HAP-1 (cell line): ENCODE measurements at regions not wholly inside any gene's neighbourhood (a gene's known extent, or its start where the extent isn't known, plus 50 kb on each side); places are given as distances from the start of the nearest gene placed in this dataset.

Experiments used
- DNase-seq, 2 experiments: peaks; one replicate each; pipeline ENCODE4 v3.0.0-alpha.2; 2016 to 2020; ENCODE audit warnings: low spot score in 2 of 2
- H3K27me3 ChIP-seq: fragments of 250-450 bp; sonication (Bioruptor Pico); 2 replicates; pipeline ENCODE4 v1.5.1; 2020; ENCODE audit warnings: low read depth, mild to moderate bottlenecking, moderate library complexity
- H3K36me3 ChIP-seq: fragments of 250-450 bp; sonication (Bioruptor Pico); replicated peaks from 2 replicates; pipeline ENCODE4 v1.5.1; 2020; ENCODE audit warnings: mild to moderate bottlenecking
- H3K4me1 ChIP-seq: fragments of 250-450 bp; sonication (Bioruptor Pico); 2 replicates; pipeline ENCODE4 v1.5.1; 2020; ENCODE audit warnings: mild to moderate bottlenecking
- H3K4me3 ChIP-seq: fragments of 250-450 bp; sonication (Bioruptor Pico); 2 replicates; pipeline ENCODE4 v1.5.1; 2020; ENCODE audit warnings: mild to moderate bottlenecking, moderate library complexity
- H3K9me3 ChIP-seq: fragments of 250-450 bp; sonication (Bioruptor Pico); 2 replicates; pipeline ENCODE4 v1.5.1; 2020; ENCODE audit warnings: mild to moderate bottlenecking, moderate library complexity
- in situ Hi-C: fragments of 300-500 bp; cut with MboI; formaldehyde crosslinking; loops from 3 replicates; pipeline ENCODE4 v1.14.3; 2020; ENCODE audit warnings: low sequenced_read_pairs, inconsistent platforms, mixed read lengths

DNA sequence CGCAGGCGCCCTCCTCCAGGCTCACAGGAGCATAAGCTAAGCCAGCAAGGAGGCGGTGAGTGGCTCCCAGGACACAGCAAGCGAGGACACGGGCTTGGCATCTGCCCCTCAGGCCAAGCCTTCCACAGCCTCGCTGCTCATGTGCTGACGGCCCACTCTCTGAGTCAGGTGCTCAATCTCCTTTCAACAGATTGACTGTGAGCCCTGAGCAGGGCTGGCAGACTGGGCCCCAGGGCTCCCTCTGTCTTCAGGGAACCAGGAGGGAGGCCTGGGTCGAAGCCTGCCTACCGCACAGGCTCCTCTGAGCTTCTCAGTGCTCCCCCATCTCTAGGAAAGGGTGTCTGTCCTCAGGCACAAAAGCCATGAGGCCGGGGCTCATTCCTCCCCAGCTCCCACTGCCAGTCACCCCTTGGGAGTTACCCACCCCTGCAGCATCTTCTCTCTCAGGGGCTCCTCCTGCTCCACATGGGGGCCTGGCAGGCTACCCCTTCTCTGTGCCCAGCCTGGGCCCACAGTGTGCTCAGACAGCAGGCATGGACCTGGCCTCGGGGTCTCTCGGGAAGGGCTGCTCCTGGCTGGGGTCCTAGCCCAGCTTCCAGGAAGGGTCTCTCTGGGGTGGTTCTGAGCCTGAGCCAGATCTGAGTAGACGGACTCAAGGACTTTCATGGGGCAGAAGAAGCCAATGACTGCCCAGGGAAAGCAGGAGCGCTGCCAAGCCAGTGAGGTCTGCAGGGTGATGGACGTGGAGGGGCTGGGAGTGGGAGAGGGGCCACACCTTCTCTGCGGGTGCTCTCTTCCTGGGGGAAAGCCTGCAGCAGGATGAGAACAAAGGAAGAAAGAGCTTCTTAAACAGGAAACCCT, 138.0 kb upstream of the GPC1 start:
- H3K4me1 ChIP-seq, result peaks cover 3% of the 10 kb centered on the region
- H3K27me3 ChIP-seq, result no peaks in the 10 kb centered on the region
- in situ Hi-C loops, result no loop called here
- H3K36me3 ChIP-seq, result no peaks in the 10 kb centered on the region
- H3K4me3 ChIP-seq, result no peak overlapping the region
- no peak for DNase-seq
- H3K9me3 ChIP-seq, result no peaks in the 10 kb centered on the region

DNA sequence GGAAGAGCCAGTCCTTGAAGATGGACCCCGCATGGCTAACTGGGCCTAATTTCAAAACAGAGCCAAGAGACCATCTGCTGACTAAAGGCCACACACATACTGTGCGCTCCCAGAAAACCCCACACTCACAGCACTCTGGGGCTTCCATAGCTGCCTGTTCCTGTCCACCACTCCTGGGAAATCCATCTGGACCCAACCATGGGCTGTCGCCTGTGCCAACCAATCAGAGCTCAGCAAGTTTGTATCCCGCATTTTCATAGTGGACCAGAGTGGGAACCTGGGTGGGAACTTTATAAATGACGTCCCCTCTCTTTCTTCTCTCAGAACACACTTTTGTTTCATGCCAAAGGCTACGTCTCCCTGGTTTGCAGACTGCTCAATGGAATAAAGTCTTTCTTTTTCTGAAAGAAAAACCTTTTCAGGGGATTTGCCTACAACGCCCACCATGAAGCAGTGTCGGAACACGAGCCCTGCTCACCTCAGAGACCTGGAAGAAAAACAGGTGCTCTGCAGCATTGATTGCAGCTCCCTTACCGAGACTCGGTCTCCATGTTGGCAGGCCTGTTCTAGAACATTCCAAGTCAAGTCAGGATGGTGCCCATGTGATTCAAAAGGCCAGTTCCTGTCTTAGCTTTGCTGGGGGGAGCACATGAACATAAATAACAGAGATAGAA, 137.2 kb upstream of the GPC1 start:
- H3K27me3 ChIP-seq, result no peaks in the 10 kb centered on the region
- no peaks in the 10 kb centered on the region for H3K9me3 ChIP-seq
- no peak overlapping the region for H3K4me3 ChIP-seq
- no peaks in the 10 kb centered on the region for H3K36me3 ChIP-seq
- DNase-seq, result no peak
- H3K4me1 ChIP-seq, result no peaks in the 10 kb centered on the region; the same call in 1 of the 2 replicates
- in situ Hi-C loops, result no loop called here

DNA sequence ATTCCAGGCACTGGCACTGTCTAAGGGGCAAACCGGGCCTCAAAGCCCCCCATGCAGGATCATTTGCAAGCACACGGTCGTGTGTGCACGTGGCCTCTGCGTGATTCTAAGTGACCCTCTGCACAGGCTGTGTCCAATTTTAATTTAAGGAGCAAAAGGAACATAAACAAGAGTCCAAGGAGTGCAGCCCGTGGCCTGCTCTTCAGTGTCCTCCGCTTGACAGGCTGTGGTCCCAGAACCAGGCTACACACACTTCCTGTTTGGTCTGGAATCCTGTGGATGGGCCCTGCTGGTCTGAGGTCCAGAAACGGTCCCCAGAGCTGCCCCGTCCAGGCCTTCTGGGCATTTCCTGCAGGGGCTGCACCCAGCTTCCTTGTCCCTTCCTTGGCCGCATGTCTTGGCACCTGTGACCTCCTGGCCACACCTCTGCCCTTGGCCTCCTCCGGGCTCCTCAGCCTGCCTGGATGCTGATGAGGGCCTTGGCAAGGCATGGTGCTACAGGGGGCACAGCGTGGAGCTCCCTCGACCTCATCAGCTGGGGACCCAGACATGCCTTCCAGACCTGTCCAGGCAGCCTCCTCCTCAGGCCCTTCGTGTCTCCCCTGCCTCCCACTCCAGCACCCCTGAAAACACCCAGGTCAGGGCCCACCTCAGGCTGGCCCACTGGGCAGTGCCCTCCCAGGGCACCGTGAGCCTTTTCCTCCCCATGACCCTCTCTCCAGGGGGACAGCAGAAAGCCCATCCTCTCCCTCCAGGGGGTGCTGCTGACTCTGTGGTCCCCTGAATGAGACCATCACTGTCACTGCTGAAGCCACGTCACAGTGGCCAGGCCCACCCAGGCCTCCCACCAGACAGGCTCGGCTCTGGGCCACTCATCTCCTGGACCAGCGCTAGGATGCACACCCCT, 136.4 kb upstream of the GPC1 start:
- no peak overlapping the region for H3K4me3 ChIP-seq
- no peaks in the 10 kb centered on the region for H3K27me3 ChIP-seq
- in situ Hi-C loops, result no loop called here
- H3K4me1 ChIP-seq, result no peaks in the 10 kb centered on the region; the same call in 1 of the 2 replicates
- H3K36me3 ChIP-seq, result no peaks in the 10 kb centered on the region
- H3K9me3 ChIP-seq, result no peaks in the 10 kb centered on the region
- no peak for DNase-seq

DNA sequence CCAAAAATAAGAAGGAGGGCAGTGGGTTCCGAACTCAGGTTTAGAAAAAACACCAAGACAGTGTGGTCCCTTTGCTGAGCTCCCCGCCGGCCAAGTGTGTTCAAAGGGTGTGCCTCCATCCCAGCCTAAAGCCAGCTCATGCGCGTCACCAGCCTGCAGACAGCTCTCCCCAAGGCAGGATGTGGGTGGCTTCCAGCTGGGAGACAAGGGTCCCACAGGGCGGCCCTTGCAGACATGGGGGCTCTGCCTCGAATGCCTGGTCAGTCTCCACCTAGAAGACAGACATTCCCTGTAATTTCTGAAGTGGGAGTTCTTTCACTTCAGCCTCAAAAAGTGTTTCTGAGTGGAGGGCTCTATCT, 135.8 kb upstream of the GPC1 start:
- in situ Hi-C loops, result no loop called here
- Histone ChIP-seq H3K27me3 (no peaks in the 10 kb centered on the region), H3K4me1 (no peaks in the 10 kb centered on the region; the same call in 1 of the 2 replicates), H3K36me3 (no peaks in the 10 kb centered on the region), H3K4me3 (no peak overlapping the region), H3K9me3 (no peaks in the 10 kb centered on the region)
- no peak for DNase-seq

DNA sequence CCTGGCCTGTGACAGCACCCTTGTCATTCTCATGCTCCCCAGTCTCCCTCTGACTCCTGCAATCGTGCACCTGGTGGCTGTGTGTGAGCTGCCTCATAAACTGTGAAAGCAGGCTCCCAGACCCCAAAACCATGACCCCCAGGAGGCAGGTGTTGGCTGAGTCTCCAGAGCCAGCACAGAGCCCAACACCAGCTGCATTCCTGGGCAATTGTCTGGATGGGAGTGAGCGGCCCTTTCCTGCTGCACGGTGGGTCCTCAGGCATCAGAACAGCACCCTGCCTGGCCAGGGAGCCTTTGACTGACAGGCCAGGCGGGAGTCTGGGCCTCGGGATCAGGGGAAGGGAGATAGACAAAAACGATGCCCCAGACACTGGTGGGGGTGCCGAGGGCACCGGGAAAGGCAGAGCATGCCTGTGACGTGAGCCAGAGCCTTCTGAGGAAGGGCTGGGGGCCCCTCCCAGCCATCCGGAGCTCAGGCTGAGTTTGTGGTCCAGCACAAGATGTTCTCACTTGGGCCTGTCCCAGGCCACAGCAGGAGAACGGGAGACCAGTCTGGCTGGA, 135.1 kb upstream of the GPC1 start:
- Histone ChIP-seq H3K36me3 (no peaks in the 10 kb centered on the region), H3K27me3 (no peaks in the 10 kb centered on the region), H3K4me3 (no peak overlapping the region), H3K4me1 (no peaks in the 10 kb centered on the region; the same call in 1 of the 2 replicates), H3K9me3 (no peaks in the 10 kb centered on the region)
- in situ Hi-C loops, result no loop called here
- DNase-seq, result no peak

DNA sequence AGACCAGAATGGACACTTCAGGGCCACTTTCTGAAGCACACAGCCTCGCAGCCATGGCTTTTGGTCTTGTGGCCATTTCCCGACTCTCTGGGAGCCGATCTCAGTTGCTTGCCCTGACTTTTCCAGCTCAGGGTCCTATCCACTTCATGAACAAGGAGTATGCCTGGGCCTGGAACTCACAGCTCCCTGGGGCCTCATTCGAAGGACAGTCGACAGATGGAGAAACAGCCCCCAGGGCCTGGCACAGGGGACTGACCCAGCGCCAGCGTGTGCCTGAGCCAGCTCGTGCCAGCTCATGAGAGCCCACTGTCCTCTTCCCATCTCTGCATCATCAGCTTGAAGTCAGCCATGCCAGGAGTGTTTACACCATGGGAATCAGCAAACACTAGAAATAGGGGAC, 134.6 kb upstream of the GPC1 start:
- in situ Hi-C loops, result no loop called here
- no peaks in the 10 kb centered on the region for H3K27me3 ChIP-seq
- no peaks in the 10 kb centered on the region for H3K9me3 ChIP-seq
- DNase-seq, result no peak
- no peak overlapping the region for H3K4me3 ChIP-seq
- no peaks in the 10 kb centered on the region for H3K36me3 ChIP-seq
- no peaks in the 10 kb centered on the region; the same call in 1 of the 2 replicates for H3K4me1 ChIP-seq

DNA sequence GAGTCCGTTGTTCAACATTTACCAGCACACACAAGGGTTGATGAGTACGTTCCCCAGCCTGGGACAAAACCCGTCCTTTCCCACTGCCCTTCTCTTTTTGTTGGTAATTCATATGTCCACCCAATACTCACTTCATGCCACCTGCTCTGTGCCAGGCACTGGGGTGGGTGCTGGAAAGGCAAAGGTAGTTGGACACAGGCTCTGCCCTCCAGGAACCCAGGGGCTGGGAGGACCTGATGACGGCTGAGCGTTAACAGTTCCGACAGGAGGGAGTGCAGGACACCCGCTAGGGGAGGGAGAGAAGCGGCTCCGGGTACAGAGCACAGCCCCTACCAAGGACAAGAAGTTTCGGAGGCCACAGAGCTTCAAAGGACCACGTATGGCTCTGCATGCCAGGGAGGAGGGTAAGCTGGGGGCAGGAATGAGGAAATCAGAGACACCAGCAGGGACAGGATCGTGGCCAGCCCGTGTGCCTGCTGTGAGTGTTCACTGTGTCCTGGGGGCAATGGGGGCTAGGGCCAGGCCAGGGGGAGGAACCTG, 134.1 kb upstream of the GPC1 start:
- H3K36me3 ChIP-seq, result no peaks in the 10 kb centered on the region
- in situ Hi-C loops, result no loop called here
- no peak overlapping the region for H3K4me3 ChIP-seq
- no peak for DNase-seq
- no peaks in the 10 kb centered on the region; the same call in 1 of the 2 replicates for H3K4me1 ChIP-seq
- H3K27me3 ChIP-seq, result no peaks in the 10 kb centered on the region
- H3K9me3 ChIP-seq, result no peaks in the 10 kb centered on the region

DNA sequence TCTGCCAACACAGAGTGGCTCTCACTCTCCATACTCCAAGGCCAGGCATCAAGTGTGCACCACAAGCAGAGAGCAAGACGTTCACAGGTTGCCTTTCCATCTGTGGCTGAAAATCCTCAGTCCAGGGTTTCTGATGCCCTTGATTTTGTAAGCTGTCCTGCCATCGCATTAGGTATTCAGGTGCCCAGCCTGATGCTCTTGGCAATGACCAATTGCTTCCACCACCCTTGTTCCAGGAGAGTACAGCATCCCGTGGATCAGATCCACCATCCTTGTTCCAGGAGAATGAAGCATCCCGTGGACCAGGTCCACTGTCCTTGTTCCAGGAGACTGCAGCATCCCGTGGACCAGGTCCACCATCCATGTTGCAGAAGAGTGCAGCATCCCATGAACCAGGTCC, 133.4 kb upstream of the GPC1 start:
- DNase-seq, result no peak
- no peaks in the 10 kb centered on the region for H3K27me3 ChIP-seq
- no peaks in the 10 kb centered on the region for H3K36me3 ChIP-seq
- H3K9me3 ChIP-seq, result no peaks in the 10 kb centered on the region
- no peaks in the 10 kb centered on the region for H3K4me1 ChIP-seq
- in situ Hi-C loops, result no loop called here
- H3K4me3 ChIP-seq, result no peak overlapping the region

DNA sequence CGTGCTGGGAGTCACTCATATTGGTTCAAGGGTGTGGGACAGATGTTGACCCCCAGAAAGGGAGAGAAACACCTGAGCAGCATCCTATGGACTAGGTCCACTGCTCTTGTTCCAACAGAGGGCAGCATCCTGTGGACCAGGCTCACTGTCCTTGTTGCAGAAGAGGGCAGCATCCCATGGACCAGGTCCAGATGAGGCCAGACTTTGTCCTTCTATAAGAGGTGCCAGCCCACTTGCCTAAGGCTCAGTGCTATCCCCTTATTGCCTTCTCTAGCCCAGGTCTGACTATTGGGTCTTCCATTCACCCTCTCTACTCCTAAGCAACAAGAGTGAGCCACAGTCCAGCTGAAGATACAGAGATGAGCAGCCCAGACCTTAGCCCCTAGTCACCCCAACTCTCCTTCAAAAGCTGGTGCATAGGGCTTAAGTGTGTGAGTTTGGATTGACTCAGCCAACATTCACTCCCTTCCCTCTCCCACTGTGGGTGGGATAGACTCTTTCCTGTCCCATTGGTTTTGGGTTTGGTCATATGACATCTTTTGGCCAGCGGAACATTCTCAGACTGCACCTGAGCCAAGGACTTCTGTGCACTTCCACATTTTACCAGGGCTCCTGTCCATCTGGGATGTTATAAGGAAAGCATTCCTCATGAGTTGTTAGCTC, 132.4 kb upstream of the GPC1 start:
- H3K9me3 ChIP-seq, result no peaks in the 10 kb centered on the region
- H3K4me3 ChIP-seq, result no peak overlapping the region
- no peaks in the 10 kb centered on the region for H3K4me1 ChIP-seq
- in situ Hi-C loops, result no loop called here
- no peak for DNase-seq
- no peaks in the 10 kb centered on the region for H3K36me3 ChIP-seq
- no peaks in the 10 kb centered on the region for H3K27me3 ChIP-seq

DNA sequence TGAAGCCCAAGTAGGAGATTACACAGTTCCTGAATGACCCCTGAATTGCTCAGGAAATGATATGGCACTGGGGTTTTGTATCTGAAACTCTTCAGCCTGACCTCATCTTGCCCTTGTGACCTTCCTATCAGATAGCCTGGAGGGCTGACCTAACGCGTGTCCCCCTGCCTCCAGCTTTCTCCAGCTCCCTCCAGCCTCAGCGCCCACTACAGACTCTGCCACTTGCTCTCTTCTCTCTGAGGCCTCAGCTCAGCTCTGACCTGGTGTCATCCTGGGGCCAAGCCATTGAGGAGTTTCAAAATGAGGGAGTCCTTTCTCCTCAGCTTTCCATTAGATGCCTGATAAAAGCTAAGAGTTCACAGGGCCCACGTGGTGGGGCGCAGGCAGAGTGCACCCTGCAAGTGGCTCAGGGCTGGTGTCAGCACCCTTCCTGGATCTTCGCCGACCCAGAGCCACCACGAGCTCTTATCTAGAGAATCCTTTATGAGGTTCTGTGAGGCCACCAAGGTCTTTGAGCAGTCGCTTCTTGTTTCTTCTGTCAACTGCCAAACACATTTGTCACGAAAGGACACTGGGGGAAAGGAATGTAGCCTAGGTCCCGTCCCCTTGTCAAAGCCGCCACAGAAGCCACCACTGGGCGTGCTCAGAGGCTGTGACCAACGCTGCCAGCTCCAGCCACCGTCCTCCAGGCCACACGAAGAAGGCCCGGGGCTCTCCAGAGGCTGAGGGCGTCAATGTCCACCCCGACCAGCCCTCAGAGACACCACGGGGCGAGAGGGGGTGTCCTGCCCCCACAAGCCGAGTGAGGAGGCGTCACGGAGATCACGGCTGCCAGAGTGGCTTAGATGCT, 131.3 kb upstream of the GPC1 start:
- Histone ChIP-seq H3K36me3 (no peaks in the 10 kb centered on the region), H3K27me3 (no peaks in the 10 kb centered on the region), H3K9me3 (no peaks in the 10 kb centered on the region), H3K4me3 (no peak overlapping the region), H3K4me1 (no peaks in the 10 kb centered on the region)
- in situ Hi-C loops, result no loop called here
- no peak for DNase-seq

DNA sequence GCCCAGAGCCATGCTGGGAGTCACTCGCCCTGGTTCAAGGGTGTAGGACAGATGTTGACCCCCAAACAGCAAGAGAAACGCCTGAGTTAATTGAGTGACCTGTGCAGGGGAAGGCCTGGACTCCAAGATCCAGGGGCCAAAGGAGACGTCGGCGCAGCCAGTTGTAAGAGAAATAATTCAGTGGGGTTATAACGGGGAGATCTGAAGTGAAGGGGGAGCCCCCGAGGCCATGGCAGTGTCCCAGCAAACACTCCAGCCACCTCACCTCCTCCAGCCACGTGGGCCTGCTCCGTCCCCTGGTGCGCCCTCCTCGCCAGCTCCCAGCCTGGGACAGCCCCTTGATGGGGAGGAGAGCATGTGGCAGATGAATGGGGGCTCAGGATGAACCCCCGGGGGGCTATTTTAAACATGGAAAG, 130.7 kb upstream of the GPC1 start:
- Histone ChIP-seq H3K27me3 (no peaks in the 10 kb centered on the region), H3K4me1 (no peaks in the 10 kb centered on the region), H3K9me3 (no peaks in the 10 kb centered on the region), H3K4me3 (no peak overlapping the region), H3K36me3 (no peaks in the 10 kb centered on the region)
- no peak for DNase-seq
- in situ Hi-C loops, result no loop called here

DNA sequence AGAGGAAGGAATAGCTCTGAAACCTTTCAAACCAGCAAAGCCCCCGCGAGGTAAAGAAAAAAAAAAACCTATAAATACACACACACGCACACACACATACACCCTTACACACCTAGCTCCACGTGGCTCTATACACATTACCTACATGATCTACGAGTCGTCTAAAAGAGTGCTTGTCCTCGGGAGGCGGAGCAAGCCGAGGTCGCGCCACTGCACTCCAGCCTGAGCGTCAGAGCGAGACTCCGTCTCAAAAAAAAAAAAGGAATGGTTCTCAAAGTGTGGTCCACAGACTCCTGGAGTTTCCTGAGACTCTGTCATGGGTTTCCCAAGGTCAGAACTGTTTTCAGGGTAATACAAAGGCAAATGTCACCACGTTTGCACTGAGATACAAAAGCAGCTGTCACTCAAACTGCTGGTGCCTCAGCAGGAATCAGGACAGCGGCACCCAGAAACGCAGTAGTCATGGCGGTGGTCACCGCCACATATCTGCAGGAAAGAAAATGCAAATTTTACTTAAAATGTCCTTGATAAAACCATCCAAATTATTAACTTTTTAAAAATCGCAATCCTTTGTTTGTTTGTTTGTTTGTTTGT, 130.0 kb upstream of the GPC1 start:
- DNase-seq, result no peak
- in situ Hi-C loops, result no loop called here
- H3K27me3 ChIP-seq, result no peaks in the 10 kb centered on the region

More for the DNA sequence above, 130.0 kb upstream of the GPC1 start:
- Histone ChIP-seq H3K4me1 (no peaks in the 10 kb centered on the region), H3K36me3 (no peaks in the 10 kb centered on the region), H3K9me3 (no peaks in the 10 kb centered on the region), H3K4me3 (no peak overlapping the region)
